ENCODE measurements at regions not wholly inside any gene's neighbourhood (a gene's known extent, or its start where the extent isn't known, plus 50 kb on each side); places are given as distances from the start of the nearest gene placed in this dataset.

DNA sequence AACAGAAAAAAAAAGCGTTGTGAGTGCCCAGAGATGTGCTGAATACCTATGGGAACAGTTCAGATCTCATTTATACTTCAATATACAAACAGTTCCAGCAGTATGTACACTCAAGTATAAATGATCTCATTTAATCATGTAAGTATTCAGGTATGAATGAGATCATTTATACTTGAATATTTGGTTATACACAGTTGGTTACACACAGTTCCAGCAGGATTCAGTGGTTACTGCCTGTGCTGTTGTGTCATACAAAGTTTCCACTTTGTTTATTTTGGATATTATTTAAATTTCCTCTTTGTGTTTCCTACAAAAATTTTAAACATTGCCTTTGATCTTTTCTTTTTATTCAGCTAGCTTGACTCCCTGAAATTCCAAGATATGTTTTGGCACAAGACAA, 293.5 kb upstream of the SLC39A10 start (continued):
- TF ChIP-seq CHD7 (IDR thresholded peaks at IDR 0.05; ENCODE audit: insufficient replicate concordance, low read length) (no peak), POLR2A (IDR thresholded peaks at IDR 0.05; ENCODE audit: control extremely low read depth in 1 of 2, low read depth in 2 of 2, low read length in 2 of 2) (no peak), SIRT6 (IDR thresholded peaks at IDR 0.05; ENCODE audit: low read length) (no peak), GTF2F1 (IDR thresholded peaks at IDR 0.05; ENCODE audit: borderline replicate concordance, low read depth, low read length) (no peak), ASH2L (IDR thresholded peaks at IDR 0.05; ENCODE audit: low read length) (no peak), PHF8 (conservative IDR thresholded peaks at IDR 0.05; ENCODE audit: low read depth, low read length) (no peak), BACH1 (IDR thresholded peaks at IDR 0.05; ENCODE audit: low read length) (no peak), CREB1 (IDR thresholded peaks at IDR 0.05) (no peak), ZNF274 (IDR thresholded peaks at IDR 0.05; ENCODE audit: borderline replicate concordance, extremely low read depth, low read length) (no peak), SIN3A (conservative IDR thresholded peaks at IDR 0.05 in 1 of 2, IDR thresholded peaks at IDR 0.05 in 1 of 2; ENCODE audit: low read depth in 1 of 2, low read length in 2 of 2) (no peak), KDM5A (IDR thresholded peaks at IDR 0.05; ENCODE audit: low read length) (no peak)
